ENCODE measurements at regions not wholly inside any gene's neighbourhood (a gene's known extent, or its start where the extent isn't known, plus 50 kb on each side); places are given as distances from the start of the nearest gene placed in this dataset.

DNA sequence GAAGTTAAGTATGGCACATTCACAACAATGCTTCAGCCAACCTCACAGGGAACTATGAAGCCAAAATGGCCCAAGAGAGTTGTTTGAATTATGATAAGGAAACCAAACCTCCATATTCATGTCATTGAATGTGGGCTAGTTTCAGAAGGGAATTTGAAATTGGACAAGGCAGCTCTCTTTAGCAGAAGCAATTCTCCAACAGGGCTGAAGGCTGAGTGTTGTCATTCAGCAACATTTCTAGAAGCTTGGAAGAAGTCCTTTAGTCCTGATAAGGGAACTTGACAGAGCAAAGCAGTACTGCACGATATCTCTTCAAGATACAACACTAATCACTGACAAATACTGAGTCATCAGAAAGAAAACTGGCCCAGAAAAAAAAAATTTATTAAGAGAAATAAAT lies 115.4 kb downstream of the SLC25A46 start:
- TF ChIP-seq CTCF (IDR thresholded peaks at IDR 0.05; ENCODE audit: control extremely low read depth in 1 of 3, insufficient read depth in 1 of 3, low read depth in 1 of 3, low read length in 3 of 3) (no peak), RFX5 (IDR thresholded peaks at IDR 0.05; ENCODE audit: borderline replicate concordance, low read depth, low read length) (no peak), ATF3 (IDR thresholded peaks at IDR 0.05; ENCODE audit: insufficient read depth, low read depth, low read length) (no peak), POLR2A (IDR thresholded peaks at IDR 0.05; ENCODE audit: control extremely low read depth in 1 of 2, low read depth in 2 of 2, low read length in 2 of 2) (no peak)
